H9 (cell line): ENCODE measurements at regions not wholly inside any gene's neighbourhood (a gene's known extent, or its start where the extent isn't known, plus 50 kb on each side); places are given as distances from the start of the nearest gene placed in this dataset.

Experiments
- DNase-seq: peaks from one replicate; pipeline ENCODE4 v3.0.0-alpha.2; 2017
- H2AFZ ChIP-seq: one replicate; pipeline ENCODE4 v1.6.1; 2013; ENCODE audit warnings: mild to moderate bottlenecking, low read length, control low read depth, moderate library complexity
- H2AK5ac ChIP-seq: 2 replicates; pipeline ENCODE4 v1.6.1; 2013; ENCODE audit warnings: low read length, control low read depth, mixed read lengths; ENCODE audit not compliant: insufficient read length
- H2BK120ac ChIP-seq: one replicate; pipeline ENCODE4 v1.6.1; 2013; ENCODE audit warnings: low read depth, mild to moderate bottlenecking, low read length, control low read depth, inconsistent platforms; ENCODE audit not compliant: poor library complexity, severe bottlenecking
- H2BK12ac ChIP-seq: 2 replicates; pipeline ENCODE4 v1.6.1; 2013; ENCODE audit warnings: low read length, control low read depth, mixed read lengths, low read depth; ENCODE audit not compliant: insufficient read length
- H2BK15ac ChIP-seq: 2 replicates; pipeline ENCODE4 v1.6.1; 2013; ENCODE audit warnings: low read depth, low read length, control low read depth
- H2BK20ac ChIP-seq: one replicate; pipeline ENCODE4 v1.6.1; 2013; ENCODE audit warnings: low read depth, mild to moderate bottlenecking, low read length, control low read depth, inconsistent platforms; ENCODE audit not compliant: poor library complexity, severe bottlenecking
- H2BK5ac ChIP-seq: 2 replicates; pipeline ENCODE4 v1.6.1; 2013; ENCODE audit warnings: low read length, control low read depth, mixed read lengths; ENCODE audit not compliant: insufficient read length
- H3K14ac ChIP-seq: 2 replicates; pipeline ENCODE4 v1.6.1; 2013; ENCODE audit warnings: low read length, control low read depth; ENCODE audit not compliant: insufficient read depth
- H3K18ac ChIP-seq: 2 replicates; pipeline ENCODE4 v1.6.1; 2013; ENCODE audit warnings: low read depth, mild to moderate bottlenecking, mixed read lengths, low read length, control low read depth; ENCODE audit not compliant: insufficient read length
- H3K23ac ChIP-seq: 2 replicates; pipeline ENCODE4 v1.6.1; 2013; ENCODE audit warnings: low read length, control low read depth, mixed read lengths, low read depth; ENCODE audit not compliant: insufficient read length
- H3K23me2 ChIP-seq: 2 replicates; pipeline ENCODE4 v1.6.1; 2013; ENCODE audit warnings: low read depth, mild to moderate bottlenecking, mixed read lengths, low read length, control low read depth; ENCODE audit not compliant: insufficient read length, poor library complexity, severe bottlenecking
- H3K27ac ChIP-seq: 2 replicates; pipeline ENCODE4 v1.5.1; 2013; ENCODE audit warnings: low read length, control low read depth, mixed read lengths, low read depth; ENCODE audit not compliant: insufficient read length
- H3K27me3 ChIP-seq: 2 replicates; pipeline ENCODE4 v1.6.1; 2013; ENCODE audit warnings: low read length, control low read depth, inconsistent platforms; ENCODE audit not compliant: insufficient read depth
- H3K4ac ChIP-seq: 2 replicates; pipeline ENCODE4 v1.6.1; 2013; ENCODE audit warnings: low read depth, mild to moderate bottlenecking, control low read depth, inconsistent platforms, low read length, moderate library complexity
- H3K4me1 ChIP-seq: 2 replicates; pipeline ENCODE4 v1.6.1; 2013; ENCODE audit warnings: low read length, control low read depth, inconsistent platforms; ENCODE audit not compliant: insufficient read depth
- H3K4me2 ChIP-seq: 2 replicates; pipeline ENCODE4 v1.6.1; 2013; ENCODE audit warnings: low read length, control low read depth, mixed read lengths; ENCODE audit not compliant: insufficient read length, insufficient read depth
- H3K56ac ChIP-seq: 2 replicates; pipeline ENCODE4 v1.6.1; 2013; ENCODE audit warnings: low read depth, mild to moderate bottlenecking, mixed read lengths, low read length, control low read depth; ENCODE audit not compliant: insufficient read length
- H3K79me1 ChIP-seq: 2 replicates; pipeline ENCODE4 v1.6.1; 2013; ENCODE audit warnings: low read depth, mild to moderate bottlenecking, moderate library complexity, low read length, control low read depth, inconsistent platforms; ENCODE audit not compliant: insufficient read depth, poor library complexity, severe bottlenecking
- H3K79me2 ChIP-seq: 2 replicates; pipeline ENCODE4 v1.6.1; 2013; ENCODE audit warnings: low read length, control low read depth, inconsistent platforms; ENCODE audit not compliant: insufficient read depth
- H3K9ac ChIP-seq: 2 replicates; pipeline ENCODE4 v1.6.1; 2013; ENCODE audit warnings: low read length, control low read depth, mixed read lengths; ENCODE audit not compliant: insufficient read length; ENCODE audit errors: extremely low read depth
- H3K9me3 ChIP-seq: one replicate; pipeline ENCODE4 v1.6.1; 2013; ENCODE audit warnings: low read depth, low read length, inconsistent platforms; ENCODE audit not compliant: control insufficient read depth
- H3T11ph ChIP-seq: one replicate; pipeline ENCODE4 v1.6.1; 2013; ENCODE audit warnings: mild to moderate bottlenecking, low read length, control low read depth, inconsistent platforms
- H4K20me1 ChIP-seq: one replicate; pipeline ENCODE4 v1.6.1; 2013; ENCODE audit not compliant: control insufficient read depth, insufficient read length, insufficient read depth
- H4K5ac ChIP-seq: 2 replicates; pipeline ENCODE4 v1.6.1; 2013; ENCODE audit warnings: low read depth, mild to moderate bottlenecking, mixed read lengths, low read length, control low read depth; ENCODE audit not compliant: insufficient read length
- H4K8ac ChIP-seq: replicated peaks from 2 replicates; pipeline ENCODE4 v1.6.1; 2013; ENCODE audit warnings: low read length, control low read depth, mixed read lengths, low read depth; ENCODE audit not compliant: insufficient read length
- H4K91ac ChIP-seq: 2 replicates; pipeline ENCODE4 v1.6.1; 2013; ENCODE audit warnings: low read depth, mild to moderate bottlenecking, moderate library complexity, mixed read lengths, low read length, control low read depth; ENCODE audit not compliant: insufficient read length
- H3K27ac Mint-ChIP-seq, 3 experiments: 2 replicates in 2 of 3; 3 replicates in 1 of 3; pipeline ENCODE4 v1.8.0; 2020 to 2021; ENCODE audit warnings: mixed read lengths in 3 of 3, mild to moderate bottlenecking in 1 of 3, moderate library complexity in 1 of 3
- H3K27me3 Mint-ChIP-seq: 2 replicates; pipeline ENCODE4 v1.8.0; 2021; ENCODE audit warnings: low read depth, mild to moderate bottlenecking, moderate library complexity, mixed read lengths
- H3K36me3 Mint-ChIP-seq, 3 experiments: 2 replicates in 2 of 3; 3 replicates in 1 of 3; pipeline ENCODE4 v1.8.0; 2020 to 2021; ENCODE audit warnings: low read depth in 3 of 3, mixed read lengths in 3 of 3; ENCODE audit not compliant: insufficient read depth in 1 of 3
- H3K4me1 Mint-ChIP-seq, 2 experiments: 2 replicates each; pipeline ENCODE4 v1.8.0; 2020; ENCODE audit warnings: mixed read lengths in 2 of 2
- H3K4me3 Mint-ChIP-seq, 2 experiments: 2 replicates in 1 of 2; 3 replicates in 1 of 2; pipeline ENCODE4 v1.8.0; 2020 to 2021; ENCODE audit warnings: mild to moderate bottlenecking in 2 of 2, mixed read lengths in 2 of 2, moderate library complexity in 1 of 2
- H3K9me3 Mint-ChIP-seq, 2 experiments: 2 replicates in 1 of 2; 3 replicates in 1 of 2; pipeline ENCODE4 v1.8.0; 2020; ENCODE audit warnings: mild to moderate bottlenecking in 2 of 2, mixed read lengths in 2 of 2, moderate library complexity in 1 of 2
- WGBS: extraction: QIAGEN DNeasy Blood & Tissue Kit; methylation state at CpG from one replicate; pipeline ENCODE4 v1.1.7; 2013; ENCODE audit warnings: missing lambda C conversion rate, low lambda C conversion rate, mixed read lengths; ENCODE audit not compliant: insufficient read length; ENCODE audit errors: extremely low coverage; 5-methylcytosine and 5-hydroxymethylcytosine counted together
- TF ChIP-seq, protein P1 (sequence below): fragments of 200-600 bp; sonication (generic); conservative IDR thresholded peaks from 3 replicates; pipeline ENCODE4 v1.8.0; 2021; ENCODE audit warnings: antibody characterized with exemption, mild to moderate bottlenecking

DNA sequence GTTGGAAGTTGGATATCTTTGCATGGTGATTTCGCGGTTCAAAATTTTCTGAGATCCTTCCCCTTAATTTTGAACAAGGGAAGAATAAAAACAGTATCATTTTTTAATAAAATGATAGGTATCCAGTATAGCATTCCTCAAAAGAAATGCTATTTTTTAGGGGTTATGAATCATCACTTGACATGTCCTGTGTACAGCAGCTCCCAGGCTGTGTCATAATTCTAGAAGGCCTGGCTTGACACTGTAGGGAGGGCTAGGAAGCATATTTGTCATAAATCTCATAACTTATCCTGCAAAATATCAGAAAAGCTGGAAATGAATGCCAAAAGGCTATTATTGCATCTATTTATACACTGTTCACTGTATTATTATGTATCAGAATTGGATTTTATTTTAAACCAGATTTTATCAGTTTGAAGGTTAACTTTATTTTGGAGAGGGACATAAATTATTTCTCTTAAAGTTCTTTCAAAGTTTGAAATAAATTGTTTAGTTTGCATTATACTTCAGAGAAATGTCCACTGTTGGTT is 539.1 kb upstream of the ROBO2 start:
- Histone ChIP-seq H2BK20ac (no peak overlapping the region), H3K27ac (no peak overlapping the region), H2AFZ (no peak overlapping the region), H3K4me2 (no peak overlapping the region), H3K4ac (no peak overlapping the region), H4K5ac (no peak overlapping the region), H3K23ac (no peak overlapping the region), H3K9me3 (no peaks in the 10 kb centered on the region), H2AK5ac (no peak overlapping the region), H3K56ac (no peak overlapping the region), H3K4me1 (no peaks in the 10 kb centered on the region), H2BK5ac (no peak overlapping the region), H3K79me2 (no peaks in the 10 kb centered on the region), H3K23me2 (no peaks in the 10 kb centered on the region), H2BK12ac (no peak overlapping the region), H4K91ac (no peak overlapping the region), H3K27me3 (no peaks in the 10 kb centered on the region), H3K79me1 (no peaks in the 10 kb centered on the region), H3K14ac (no peak overlapping the region), H2BK15ac (no peak overlapping the region), H3K9ac (no peak overlapping the region), H4K8ac (no peak overlapping the region), H3T11ph (no peak overlapping the region), H2BK120ac (no peak overlapping the region), H4K20me1 (no peaks in the 10 kb centered on the region), H3K18ac (no peak overlapping the region)
- Mint-ChIP-seq H3K27ac (no peak overlapping the region), H3K27me3 (no peaks in the 10 kb centered on the region), H3K4me1 (peaks cover 5 to 7% of the 10 kb centered on the region in 2 experiments), H3K36me3 (peaks cover 3 to 14% (median 4%) of the 10 kb centered on the region in 3 experiments; a peak in 6 of 7 replicates), H3K9me3 (no peaks in the 10 kb centered on the region; a peak in 2 of 5 replicates), H3K4me3 (no peak overlapping the region)
- TF ChIP-seq, protein P1, sequence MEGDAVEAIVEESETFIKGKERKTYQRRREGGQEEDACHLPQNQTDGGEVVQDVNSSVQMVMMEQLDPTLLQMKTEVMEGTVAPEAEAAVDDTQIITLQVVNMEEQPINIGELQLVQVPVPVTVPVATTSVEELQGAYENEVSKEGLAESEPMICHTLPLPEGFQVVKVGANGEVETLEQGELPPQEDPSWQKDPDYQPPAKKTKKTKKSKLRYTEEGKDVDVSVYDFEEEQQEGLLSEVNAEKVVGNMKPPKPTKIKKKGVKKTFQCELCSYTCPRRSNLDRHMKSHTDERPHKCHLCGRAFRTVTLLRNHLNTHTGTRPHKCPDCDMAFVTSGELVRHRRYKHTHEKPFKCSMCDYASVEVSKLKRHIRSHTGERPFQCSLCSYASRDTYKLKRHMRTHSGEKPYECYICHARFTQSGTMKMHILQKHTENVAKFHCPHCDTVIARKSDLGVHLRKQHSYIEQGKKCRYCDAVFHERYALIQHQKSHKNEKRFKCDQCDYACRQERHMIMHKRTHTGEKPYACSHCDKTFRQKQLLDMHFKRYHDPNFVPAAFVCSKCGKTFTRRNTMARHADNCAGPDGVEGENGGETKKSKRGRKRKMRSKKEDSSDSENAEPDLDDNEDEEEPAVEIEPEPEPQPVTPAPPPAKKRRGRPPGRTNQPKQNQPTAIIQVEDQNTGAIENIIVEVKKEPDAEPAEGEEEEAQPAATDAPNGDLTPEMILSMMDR, result no peak
- no CpG with 5 or more reads among the region's 2 CpGs for WGBS
- no peak for DNase-seq
